Astrocyte (in vitro differentiated cells and primary cell): ENCODE measurements at regions not wholly inside any gene's neighbourhood (a gene's known extent, or its start where the extent isn't known, plus 50 kb on each side); places are given as distances from the start of the nearest gene placed in this dataset.

Experiments used
- DNase-seq: peaks from one replicate; pipeline ENCODE4 v3.0.0-alpha.2; 2010; ENCODE audit warnings: low read depth
- FAIRE-seq: peaks from 2 replicates; lab custom pipeline; 2011; peaks lifted over from hg19 to GRCh38; lab: Jason Lieb, UNC
- H2AFZ ChIP-seq: 2 replicates; pipeline ENCODE4 v1.6.0; 2012; ENCODE audit warnings: low read depth, low read length, inconsistent platforms
- H3K27ac ChIP-seq: 2 replicates; pipeline ENCODE4 v1.5.1; 2011; ENCODE audit warnings: low read depth, low read length, inconsistent platforms
- H3K27me3 ChIP-seq: 2 replicates; pipeline ENCODE4 v1.6.0; 2011; ENCODE audit warnings: low read length, inconsistent platforms; ENCODE audit not compliant: insufficient read depth
- H3K36me3 ChIP-seq: 2 replicates; pipeline ENCODE4 v1.5.1; 2011; ENCODE audit warnings: low read length, inconsistent platforms; ENCODE audit not compliant: insufficient read depth
- H3K4me1 ChIP-seq: 2 replicates; pipeline ENCODE4 v1.5.1; 2011; ENCODE audit warnings: low read length, inconsistent platforms; ENCODE audit not compliant: insufficient read depth
- H3K4me2 ChIP-seq: 2 replicates; pipeline ENCODE4 v1.6.0; 2012; ENCODE audit warnings: low read length, inconsistent platforms
- H3K4me3 ChIP-seq: 2 replicates; pipeline ENCODE4 v1.5.1; 2011; ENCODE audit warnings: low read depth, mild to moderate bottlenecking, low read length, inconsistent platforms; ENCODE audit not compliant: insufficient read depth
- H3K79me2 ChIP-seq: 2 replicates; pipeline ENCODE4 v1.6.0; 2012; ENCODE audit warnings: mild to moderate bottlenecking, low read length, inconsistent platforms; ENCODE audit not compliant: insufficient read depth
- H3K9ac ChIP-seq: 2 replicates; pipeline ENCODE4 v1.6.0; 2012; ENCODE audit warnings: mild to moderate bottlenecking, low read length, inconsistent platforms
- H3K9me3 ChIP-seq: 2 replicates; pipeline ENCODE4 v1.5.1; 2012; ENCODE audit warnings: low read depth, mild to moderate bottlenecking, low read length, inconsistent platforms; ENCODE audit not compliant: insufficient read depth
- H4K20me1 ChIP-seq: 2 replicates; pipeline ENCODE4 v1.6.0; 2012; ENCODE audit warnings: low read length, inconsistent platforms; ENCODE audit not compliant: insufficient read depth
- H3K27ac Mint-ChIP-seq: one replicate; pipeline ENCODE4 v1.8.0; 2021; ENCODE audit warnings: mild to moderate bottlenecking, mixed read lengths; ENCODE audit not compliant: unreplicated experiment
- H3K27me3 Mint-ChIP-seq: one replicate; pipeline ENCODE4 v1.8.0; 2021; ENCODE audit warnings: low read depth, mixed read lengths; ENCODE audit not compliant: unreplicated experiment
- H3K36me3 Mint-ChIP-seq: one replicate; pipeline ENCODE4 v1.8.0; 2021; ENCODE audit warnings: low read depth, mixed read lengths; ENCODE audit not compliant: unreplicated experiment
- H3K4me1 Mint-ChIP-seq: one replicate; pipeline ENCODE4 v1.8.0; 2021; ENCODE audit warnings: low read depth, mixed read lengths; ENCODE audit not compliant: unreplicated experiment
- H3K4me3 Mint-ChIP-seq: one replicate; pipeline ENCODE4 v1.8.0; 2021; ENCODE audit warnings: mild to moderate bottlenecking, moderate library complexity, mixed read lengths; ENCODE audit not compliant: unreplicated experiment
- H3K9me3 Mint-ChIP-seq: one replicate; pipeline ENCODE4 v1.8.0; 2021; ENCODE audit warnings: mild to moderate bottlenecking, mixed read lengths; ENCODE audit not compliant: unreplicated experiment
- EZH2 ChIP-seq: IDR thresholded peaks from 2 replicates; pipeline ENCODE4 v1.6.1; 2012; ENCODE audit warnings: mild to moderate bottlenecking, low read length, inconsistent platforms; ENCODE audit not compliant: insufficient read depth
- TF ChIP-seq, protein P1 (sequence below): IDR thresholded peaks from 2 replicates; pipeline ENCODE4 v1.5.1; 2011; ENCODE audit warnings: low read depth, mild to moderate bottlenecking, inconsistent platforms, low read length, moderate library complexity; ENCODE audit not compliant: insufficient read depth

DNA sequence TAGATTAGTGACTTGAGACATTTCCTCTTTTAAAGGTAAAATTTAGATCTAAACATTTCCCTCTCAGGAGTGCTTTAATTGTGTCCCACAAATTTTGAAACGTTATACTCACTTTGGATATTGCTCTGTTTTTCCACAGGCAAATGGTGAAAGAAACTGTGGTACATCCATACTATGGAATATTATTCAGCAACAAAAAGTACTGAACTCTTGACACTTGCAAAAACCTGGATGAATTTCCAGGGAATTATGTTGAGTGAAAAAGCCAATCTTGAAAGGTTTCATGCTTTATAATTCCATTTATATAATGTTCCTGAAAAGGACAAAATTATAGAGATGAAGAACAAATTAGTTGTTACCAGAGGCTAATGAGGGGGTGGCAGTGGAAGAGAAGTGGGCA lies 153.3 kb upstream of the SVIL start:
- Mint-ChIP-seq H3K27ac (no peak overlapping the region), H3K4me3 (no peak overlapping the region), H3K4me1 (peaks cover 12% of the 10 kb centered on the region), H3K27me3 (peaks cover 2% of the 10 kb centered on the region), H3K9me3 (no peaks in the 10 kb centered on the region), H3K36me3 (no peaks in the 10 kb centered on the region)
- Histone ChIP-seq H3K4me2 (no peak overlapping the region), H3K9ac (no peak overlapping the region), H3K4me1 (peaks cover 12% of the 10 kb centered on the region), H3K9me3 (no peaks in the 10 kb centered on the region), H4K20me1 (no peaks in the 10 kb centered on the region), H3K27me3 (no peaks in the 10 kb centered on the region), H3K4me3 (no peak overlapping the region), H3K79me2 (no peaks in the 10 kb centered on the region), H2AFZ (no peak overlapping the region), H3K36me3 (no peaks in the 10 kb centered on the region), H3K27ac (no peak overlapping the region)
- FAIRE-seq (no peak), DNase-seq (no peak)
- no peak for TF ChIP-seq EZH2
- TF ChIP-seq, protein P1, sequence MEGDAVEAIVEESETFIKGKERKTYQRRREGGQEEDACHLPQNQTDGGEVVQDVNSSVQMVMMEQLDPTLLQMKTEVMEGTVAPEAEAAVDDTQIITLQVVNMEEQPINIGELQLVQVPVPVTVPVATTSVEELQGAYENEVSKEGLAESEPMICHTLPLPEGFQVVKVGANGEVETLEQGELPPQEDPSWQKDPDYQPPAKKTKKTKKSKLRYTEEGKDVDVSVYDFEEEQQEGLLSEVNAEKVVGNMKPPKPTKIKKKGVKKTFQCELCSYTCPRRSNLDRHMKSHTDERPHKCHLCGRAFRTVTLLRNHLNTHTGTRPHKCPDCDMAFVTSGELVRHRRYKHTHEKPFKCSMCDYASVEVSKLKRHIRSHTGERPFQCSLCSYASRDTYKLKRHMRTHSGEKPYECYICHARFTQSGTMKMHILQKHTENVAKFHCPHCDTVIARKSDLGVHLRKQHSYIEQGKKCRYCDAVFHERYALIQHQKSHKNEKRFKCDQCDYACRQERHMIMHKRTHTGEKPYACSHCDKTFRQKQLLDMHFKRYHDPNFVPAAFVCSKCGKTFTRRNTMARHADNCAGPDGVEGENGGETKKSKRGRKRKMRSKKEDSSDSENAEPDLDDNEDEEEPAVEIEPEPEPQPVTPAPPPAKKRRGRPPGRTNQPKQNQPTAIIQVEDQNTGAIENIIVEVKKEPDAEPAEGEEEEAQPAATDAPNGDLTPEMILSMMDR: no peak

DNA sequence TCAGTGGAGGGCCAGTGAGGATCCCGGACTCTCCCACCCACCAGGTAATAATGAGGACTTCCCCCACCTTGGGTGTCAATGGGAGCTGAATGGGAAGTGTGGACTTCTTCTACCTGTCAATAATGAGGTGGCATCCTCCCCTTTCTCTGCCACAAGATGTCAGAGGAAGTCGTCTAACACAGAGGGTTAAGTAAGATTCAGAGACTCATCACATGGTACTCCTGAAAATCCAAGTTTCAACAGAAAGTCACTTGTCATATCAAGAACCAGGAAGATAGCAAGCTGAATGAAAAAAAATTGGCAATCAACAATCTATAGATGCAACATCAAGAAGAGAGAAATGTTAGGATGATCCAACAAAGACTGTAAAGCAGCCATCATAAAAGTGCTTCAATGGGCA lies 150.9 kb upstream of the SVIL start:
- Histone ChIP-seq H3K9ac (no peak overlapping the region), H3K27ac (peak overlapping the region; percentile 90), H3K36me3 (no peaks in the 10 kb centered on the region), H3K9me3 (no peaks in the 10 kb centered on the region), H2AFZ (no peak overlapping the region), H3K4me3 (no peak overlapping the region), H3K27me3 (no peaks in the 10 kb centered on the region), H3K4me2 (no peak overlapping the region), H3K79me2 (no peaks in the 10 kb centered on the region), H4K20me1 (no peaks in the 10 kb centered on the region), H3K4me1 (peaks cover 13% of the 10 kb centered on the region)
- Mint-ChIP-seq H3K4me1 (peaks cover 15% of the 10 kb centered on the region), H3K27me3 (peaks cover 4% of the 10 kb centered on the region), H3K9me3 (no peaks in the 10 kb centered on the region), H3K4me3 (no peak overlapping the region), H3K27ac (no peak overlapping the region), H3K36me3 (no peaks in the 10 kb centered on the region)
- DNase-seq (no peak), FAIRE-seq (no peak)
- no peak for TF ChIP-seq EZH2
- TF ChIP-seq, protein P1: no peak

DNA sequence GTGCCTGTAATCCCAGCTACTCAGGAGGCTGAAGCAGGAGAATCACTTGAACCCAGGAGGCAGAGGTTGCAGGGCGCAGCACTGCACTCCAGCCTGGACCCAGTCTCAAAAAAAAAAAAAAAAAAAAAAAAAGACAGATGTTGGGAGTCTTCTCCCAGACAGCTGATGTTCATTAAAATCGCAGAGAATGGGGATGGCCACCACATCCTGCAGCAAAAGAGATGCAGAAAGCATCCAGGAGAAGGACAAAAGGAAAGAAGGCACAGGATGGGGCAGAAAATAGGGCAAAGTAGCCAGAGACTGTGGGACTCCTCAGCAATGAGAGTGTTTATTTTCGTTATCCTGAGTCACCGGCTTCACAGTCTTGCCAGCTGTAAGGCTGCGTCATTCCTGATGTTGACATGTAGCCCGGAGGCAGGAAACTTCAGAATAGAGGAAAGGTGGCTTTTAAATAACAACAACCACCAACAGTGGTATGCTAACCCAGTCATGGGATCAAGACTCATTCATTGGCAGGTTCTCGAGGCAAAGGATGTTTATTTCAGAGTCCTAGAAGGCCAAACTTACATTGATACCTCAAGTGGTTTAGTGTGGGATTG lies 149.5 kb upstream of the SVIL start:
- peak overlapping the region; percentile 10 for H3K9ac ChIP-seq
- H3K9me3 ChIP-seq: no peaks in the 10 kb centered on the region
- H3K4me3 Mint-ChIP-seq: no peak overlapping the region
- peaks cover 15% of the 10 kb centered on the region for H3K4me1 Mint-ChIP-seq
- H3K36me3 Mint-ChIP-seq: no peaks in the 10 kb centered on the region
- no peak overlapping the region for H2AFZ ChIP-seq
- DNase-seq: peak; percentile 100
- peaks cover 13% of the 10 kb centered on the region for H3K4me1 ChIP-seq
- no peaks in the 10 kb centered on the region for H3K79me2 ChIP-seq
- FAIRE-seq: peak; percentile 83
- H3K36me3 ChIP-seq: no peaks in the 10 kb centered on the region
- peaks cover 2% of the 10 kb centered on the region for H3K27me3 Mint-ChIP-seq
- H3K4me3 ChIP-seq: no peak overlapping the region
- H3K27me3 ChIP-seq: no peaks in the 10 kb centered on the region
- TF ChIP-seq EZH2: no peak
- TF ChIP-seq, protein P1: no peak
- peak overlapping the region; percentile 50 for H3K4me2 ChIP-seq
- peak overlapping the region; percentile 96 for H3K27ac Mint-ChIP-seq
- H3K27ac ChIP-seq: peak overlapping the region; percentile 90
- H4K20me1 ChIP-seq: no peaks in the 10 kb centered on the region
- H3K9me3 Mint-ChIP-seq: no peaks in the 10 kb centered on the region
